D721Med (cell line): ENCODE measurements at regions not wholly inside any gene's neighbourhood (a gene's known extent, or its start where the extent isn't known, plus 50 kb on each side); places are given as distances from the start of the nearest gene placed in this dataset.

Source experiments
- DNase-seq: peaks from one replicate; pipeline ENCODE4 v3.0.0; 2011; ENCODE audit warnings: low spot score; ENCODE audit not compliant: insufficient read length
- FAIRE-seq: peaks from 2 replicates; lab custom pipeline; 2011; peaks lifted over from hg19 to GRCh38; lab: Jason Lieb, UNC
- CTCF ChIP-seq: IDR thresholded peaks from 2 replicates; pipeline ENCODE4 v1.5.1; 2012; ENCODE audit warnings: mild to moderate bottlenecking, control low read depth; ENCODE audit not compliant: insufficient read depth; ENCODE audit errors: missing control alignments

- no peak for FAIRE-seq
- TF ChIP-seq CTCF = no peak
- no peak for DNase-seq
Measured at GRCh38 chr2:53424902-53425301, 342.7 kb upstream of the CHAC2 start.

GRCh38 chr2:53423465-53423864 is 344.1 kb upstream of the CHAC2 start:
- FAIRE-seq (no peak), DNase-seq (no peak)
- TF ChIP-seq CTCF = no peak

GRCh38 chr2:53422979-53423378 is 344.6 kb upstream of the CHAC2 start:
- peak; percentile 53 for TF ChIP-seq CTCF
- no peak for FAIRE-seq
- DNase-seq = no peak

GRCh38 chr2:53417385-53417784 is 350.2 kb upstream of the CHAC2 start:
- FAIRE-seq = no peak
- TF ChIP-seq CTCF = no peak
- DNase-seq = no peak

GRCh38 chr2:53407363-53408080 is 360.1 kb upstream of the CHAC2 start:
- no peak for TF ChIP-seq CTCF
- no peak for FAIRE-seq
- no peak for DNase-seq

GRCh38 chr2:53403792-53404413 is 363.7 kb upstream of the CHAC2 start:
- no peak for TF ChIP-seq CTCF
- no peak for DNase-seq
- no peak for FAIRE-seq

- FAIRE-seq = no peak
- no peak for DNase-seq
- no peak for TF ChIP-seq CTCF
Measured at GRCh38 chr2:53397085-53397484, 370.5 kb upstream of the CHAC2 start.
